ENCODE measurements at regions not wholly inside any gene's neighbourhood (a gene's known extent, or its start where the extent isn't known, plus 50 kb on each side); places are given as distances from the start of the nearest gene placed in this dataset.

GRCh38 chr12:65765436-65765813 is 58.9 kb upstream of the HMGA2 start:
- TF ChIP-seq, protein P1, sequence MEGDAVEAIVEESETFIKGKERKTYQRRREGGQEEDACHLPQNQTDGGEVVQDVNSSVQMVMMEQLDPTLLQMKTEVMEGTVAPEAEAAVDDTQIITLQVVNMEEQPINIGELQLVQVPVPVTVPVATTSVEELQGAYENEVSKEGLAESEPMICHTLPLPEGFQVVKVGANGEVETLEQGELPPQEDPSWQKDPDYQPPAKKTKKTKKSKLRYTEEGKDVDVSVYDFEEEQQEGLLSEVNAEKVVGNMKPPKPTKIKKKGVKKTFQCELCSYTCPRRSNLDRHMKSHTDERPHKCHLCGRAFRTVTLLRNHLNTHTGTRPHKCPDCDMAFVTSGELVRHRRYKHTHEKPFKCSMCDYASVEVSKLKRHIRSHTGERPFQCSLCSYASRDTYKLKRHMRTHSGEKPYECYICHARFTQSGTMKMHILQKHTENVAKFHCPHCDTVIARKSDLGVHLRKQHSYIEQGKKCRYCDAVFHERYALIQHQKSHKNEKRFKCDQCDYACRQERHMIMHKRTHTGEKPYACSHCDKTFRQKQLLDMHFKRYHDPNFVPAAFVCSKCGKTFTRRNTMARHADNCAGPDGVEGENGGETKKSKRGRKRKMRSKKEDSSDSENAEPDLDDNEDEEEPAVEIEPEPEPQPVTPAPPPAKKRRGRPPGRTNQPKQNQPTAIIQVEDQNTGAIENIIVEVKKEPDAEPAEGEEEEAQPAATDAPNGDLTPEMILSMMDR (conservative IDR thresholded peaks at IDR 0.05; ENCODE audit: low read depth, low read length), result no peak
- H3K4me3 ChIP-seq (ENCODE audit: low read depth, low read length), result no peak overlapping the region
- DNase-seq (ENCODE audit: low read depth), result peak; percentile 64

- TF ChIP-seq, protein P1 (conservative IDR thresholded peaks at IDR 0.05; ENCODE audit: low read depth, low read length), result no peak
- no peak for DNase-seq (ENCODE audit: low read depth)
- no peak overlapping the region for H3K4me3 ChIP-seq (ENCODE audit: low read depth, low read length)
These were observed 54.4 kb upstream of the HMGA2 start for GRCh38 chr12:65769880-65770279.
